A204.1 (cell line): ENCODE measurements at regions not wholly inside any gene's neighbourhood (a gene's known extent, or its start where the extent isn't known, plus 50 kb on each side); places are given as distances from the start of the nearest gene placed in this dataset.
A peak's percentile ranks its signal among the peaks of the same experiment; 100 is the strongest.
"Not testable (repeated sequence)": the region's sequence is repeated elsewhere in the genome, so short reads cannot be mapped to it uniquely, and the experiment has no call there.

Experiments used
- FAIRE-seq: peaks from 2 replicates; lab custom pipeline; 2012; peaks lifted over from hg19 to GRCh38; lab: Jason Lieb, UNC

DNA sequence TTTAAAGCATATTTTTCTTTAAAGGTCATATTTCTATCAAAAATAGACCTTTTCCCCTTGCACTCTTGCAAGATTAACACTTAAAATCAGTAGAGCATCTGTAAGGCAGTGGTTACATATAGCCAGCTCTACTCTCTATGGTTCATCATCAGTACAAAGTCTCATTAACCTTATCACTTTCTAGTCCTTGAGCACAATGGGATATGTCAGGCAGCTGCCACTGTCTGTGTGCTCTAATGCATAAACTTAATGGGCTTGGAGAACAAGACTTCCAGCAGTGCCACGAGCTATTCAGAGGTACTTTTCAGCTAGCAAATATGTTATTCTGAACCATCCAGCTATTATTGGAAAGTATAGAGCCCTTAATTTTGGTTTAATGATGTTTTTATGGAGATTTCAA lies 393.7 kb downstream of the GASK1B start:
- FAIRE-seq, result no peak

DNA sequence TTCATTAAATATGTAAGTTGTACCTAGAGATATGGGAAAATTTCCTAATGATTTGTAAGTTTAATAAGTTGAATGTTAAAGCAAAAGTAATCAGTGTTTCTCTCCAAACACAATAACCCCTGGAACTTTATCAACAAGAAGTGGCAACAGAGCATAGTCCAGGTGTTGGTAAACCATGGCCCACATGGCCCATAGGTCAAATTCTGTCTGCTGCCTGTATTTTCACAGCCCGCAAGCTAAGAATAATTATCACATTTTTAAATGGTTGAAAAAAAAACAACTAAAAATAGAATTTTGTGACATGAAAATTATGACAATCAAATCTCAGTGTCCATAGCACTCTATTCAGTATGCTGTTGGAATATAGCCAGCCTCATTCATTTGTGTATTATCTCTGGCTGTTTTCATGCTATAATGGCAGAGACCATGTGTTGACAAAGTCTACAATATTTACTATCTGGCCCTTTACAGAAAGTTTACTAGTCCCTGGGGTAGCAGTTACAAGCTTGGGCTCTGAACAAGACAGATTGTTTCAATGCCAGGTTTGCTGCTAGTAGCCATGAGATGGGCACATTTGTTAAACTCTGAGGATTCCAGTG lies 395.8 kb downstream of the GASK1B start:
- FAIRE-seq, result no peak

DNA sequence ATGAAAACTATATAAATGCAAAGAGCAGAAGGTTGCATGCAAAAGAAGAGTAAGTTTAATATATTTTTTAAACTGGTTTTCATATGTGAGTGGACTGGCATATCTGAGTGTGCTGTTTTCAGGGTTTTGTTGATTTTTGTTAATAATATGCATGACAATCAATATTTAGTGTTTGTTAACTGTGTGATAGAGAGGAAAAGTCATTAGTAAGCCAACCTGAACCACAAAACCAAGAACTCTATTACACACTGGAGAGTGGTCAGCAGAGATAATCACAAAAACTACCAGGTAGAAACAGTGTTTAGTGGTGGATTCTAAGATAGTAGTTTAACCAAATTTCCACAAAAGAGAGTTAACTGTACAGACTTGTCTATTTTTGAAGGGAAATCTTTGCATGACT lies 396.9 kb downstream of the GASK1B start:
- FAIRE-seq, result no peak

GRCh38 chr4:157772907-157773306 lies 399.9 kb downstream of the GASK1B start:
- FAIRE-seq, result no peak

GRCh38 chr4:157768419-157768818 lies 404.4 kb downstream of the GASK1B start:
- no peak for FAIRE-seq

GRCh38 chr4:157763490-157763889 lies 409.3 kb downstream of the GASK1B start:
- FAIRE-seq, result no peak

GRCh38 chr4:157754410-157754809 lies 418.4 kb downstream of the GASK1B start:
- peak; percentile 97 for FAIRE-seq

DNA sequence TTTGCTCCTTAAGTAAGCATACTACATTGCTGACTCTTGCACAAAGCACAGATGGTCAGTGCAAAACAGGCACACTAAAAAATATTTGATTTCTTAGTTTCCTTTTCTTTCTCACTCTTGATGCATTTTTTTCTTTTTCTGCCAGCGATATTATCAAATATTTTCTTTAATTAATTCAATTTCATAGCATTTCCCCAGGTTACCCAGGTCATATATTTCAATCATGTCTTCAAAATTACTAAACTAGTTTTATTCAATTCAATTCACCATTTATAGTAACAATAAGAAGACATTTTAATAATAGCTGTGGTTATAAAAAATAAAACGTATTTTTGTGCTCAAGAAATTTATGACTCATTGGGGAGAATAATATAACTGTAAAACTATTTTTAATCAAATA lies 421.2 kb downstream of the GASK1B start:
- FAIRE-seq, result no peak

DNA sequence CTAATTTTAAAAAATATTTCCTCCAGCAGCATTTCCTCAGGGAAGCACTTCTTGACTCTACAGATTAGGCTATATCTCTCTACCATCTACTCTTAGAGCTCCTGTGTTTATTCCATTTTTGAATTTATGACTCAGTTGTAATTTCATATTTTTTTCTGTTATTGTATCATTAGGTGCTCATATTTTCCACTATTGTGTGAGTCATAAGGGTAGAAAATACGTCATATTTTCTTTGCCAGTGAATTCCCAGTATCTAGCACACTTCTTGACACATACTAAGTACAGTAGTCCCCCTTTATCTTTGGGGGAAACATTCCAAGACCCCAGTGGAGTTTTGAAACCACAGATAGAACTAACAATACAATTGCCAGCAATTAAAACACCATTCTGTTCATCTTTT lies 431.2 kb downstream of the GASK1B start:
- no peak for FAIRE-seq

DNA sequence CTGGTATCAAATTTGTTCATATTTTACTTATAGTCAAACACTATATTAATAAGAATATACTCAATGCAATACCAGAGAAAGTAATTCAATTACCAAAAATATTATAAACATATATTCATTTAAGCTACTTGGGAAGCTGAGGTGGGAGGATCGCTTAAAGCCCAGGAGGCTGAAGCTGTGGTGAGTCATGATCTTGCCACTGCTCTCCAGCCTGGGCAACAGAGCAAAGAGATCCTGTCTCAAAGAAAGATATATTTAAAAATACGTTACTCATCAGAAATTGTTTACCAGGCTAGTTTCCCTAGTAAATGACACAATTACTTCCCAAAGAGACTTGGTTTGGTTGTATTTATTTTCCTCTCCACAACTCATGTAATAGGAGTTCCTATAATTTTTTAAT lies 433.6 kb downstream of the GASK1B start:
- no peak for FAIRE-seq

GRCh38 chr4:157728215-157728614 lies 444.6 kb downstream of the GASK1B start:
- no peak for FAIRE-seq

DNA sequence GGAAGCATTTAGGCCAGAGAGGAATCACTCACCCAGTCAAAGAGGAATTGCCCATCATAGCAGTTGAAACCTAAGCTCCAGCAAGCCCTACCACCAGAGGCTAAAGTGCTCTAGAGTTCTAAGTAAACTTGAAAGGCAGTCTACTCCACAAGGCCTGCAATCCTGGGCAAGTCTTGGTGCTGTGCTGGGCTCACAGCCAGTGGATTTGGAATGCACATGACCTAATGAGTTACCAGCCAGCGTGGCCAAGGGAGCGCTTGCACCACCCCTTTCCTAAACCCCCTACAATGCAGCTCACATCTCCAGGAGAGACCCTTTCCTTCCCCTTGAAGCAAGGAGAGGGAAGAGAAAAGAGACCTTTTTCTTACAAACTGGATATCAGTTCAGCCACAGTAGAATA lies 445.7 kb downstream of the GASK1B start:
- no peak for FAIRE-seq

- no peak for FAIRE-seq
Observed at GRCh38 chr4:157722146-157722545, 450.7 kb downstream of the GASK1B start.

- no peak for FAIRE-seq
Observed at GRCh38 chr4:157713342-157713741, 459.5 kb downstream of the GASK1B start.

DNA sequence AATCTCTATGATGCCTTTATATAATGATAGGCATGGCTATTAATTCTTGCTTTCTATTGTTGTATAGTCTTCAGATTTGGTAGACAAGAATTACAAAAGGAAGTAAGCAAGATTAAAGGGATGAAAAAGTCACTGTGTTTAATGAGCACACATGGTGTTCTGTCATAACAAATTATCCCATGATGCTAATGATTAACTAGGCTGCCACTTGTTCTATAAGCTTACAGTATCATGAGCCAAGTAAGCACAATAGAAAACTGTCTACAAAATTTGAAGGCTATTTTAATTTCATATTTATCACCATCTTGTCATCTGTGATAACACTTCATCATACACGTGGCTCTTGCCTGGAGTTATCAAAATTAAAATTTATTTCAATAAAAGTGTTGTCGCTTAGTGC lies 466.7 kb downstream of the GASK1B start:
- no peak for FAIRE-seq

- no peak for FAIRE-seq
Observed at GRCh38 chr4:157702831-157703230, 470.0 kb downstream of the GASK1B start.

- no peak for FAIRE-seq
Observed at GRCh38 chr4:157701695-157701994, 471.2 kb downstream of the GASK1B start.

DNA sequence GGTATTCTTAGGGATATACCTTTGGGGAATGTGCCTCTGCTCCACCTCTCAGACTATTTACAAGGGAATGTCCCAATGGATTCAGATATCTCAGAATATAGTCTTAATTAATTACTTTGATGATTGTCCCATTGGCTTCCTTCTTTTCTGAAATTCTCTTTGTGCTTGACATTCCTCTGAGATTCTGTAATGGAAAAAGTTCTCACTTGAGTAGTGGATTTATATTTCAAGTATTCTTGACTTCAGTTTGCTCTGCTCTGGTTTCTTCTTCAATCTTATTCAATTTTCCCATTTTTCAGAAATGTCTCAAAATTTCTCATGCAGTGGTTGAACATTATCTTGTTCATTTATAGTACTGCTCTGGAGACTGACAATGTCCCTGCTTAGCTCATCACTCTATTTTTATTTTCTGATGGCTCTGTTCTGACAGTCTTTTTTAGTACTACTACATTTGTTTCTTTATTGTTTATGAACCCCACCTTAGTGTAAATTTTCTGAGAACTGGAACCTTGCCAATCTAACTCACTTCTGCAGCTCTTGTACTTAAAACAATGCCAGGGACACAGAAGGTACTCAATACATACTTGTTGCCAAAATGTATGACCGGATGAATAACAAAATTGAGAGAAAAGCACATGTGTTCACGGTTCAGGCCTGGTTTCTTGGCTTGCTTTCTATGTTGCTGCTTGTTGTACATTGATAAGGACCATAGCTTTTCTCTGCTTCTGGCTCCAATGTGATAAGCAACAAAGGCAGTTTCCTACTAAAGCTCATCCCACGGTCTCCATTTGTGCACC lies 471.7 kb downstream of the GASK1B start:
- no peak for FAIRE-seq

DNA sequence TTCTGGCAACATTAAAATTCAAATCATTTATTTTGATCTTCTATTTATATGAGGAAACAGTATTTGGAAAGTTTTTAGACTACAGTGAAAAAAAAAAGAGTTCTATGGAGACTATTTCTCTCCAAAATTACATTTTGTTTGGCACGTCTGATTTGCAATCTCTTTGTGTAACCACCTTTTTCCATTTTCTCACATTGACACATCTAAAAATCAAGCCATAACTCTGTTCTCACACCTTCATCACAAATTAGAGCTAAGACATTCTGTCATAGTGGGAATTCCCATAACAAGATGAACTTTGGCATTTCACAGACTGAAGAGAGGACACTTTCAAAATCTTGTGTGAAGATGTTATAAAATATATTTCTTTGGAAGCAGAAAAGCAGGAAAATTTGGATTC lies 468.9 kb downstream of the GRIA2 start:
- FAIRE-seq, result no peak

DNA sequence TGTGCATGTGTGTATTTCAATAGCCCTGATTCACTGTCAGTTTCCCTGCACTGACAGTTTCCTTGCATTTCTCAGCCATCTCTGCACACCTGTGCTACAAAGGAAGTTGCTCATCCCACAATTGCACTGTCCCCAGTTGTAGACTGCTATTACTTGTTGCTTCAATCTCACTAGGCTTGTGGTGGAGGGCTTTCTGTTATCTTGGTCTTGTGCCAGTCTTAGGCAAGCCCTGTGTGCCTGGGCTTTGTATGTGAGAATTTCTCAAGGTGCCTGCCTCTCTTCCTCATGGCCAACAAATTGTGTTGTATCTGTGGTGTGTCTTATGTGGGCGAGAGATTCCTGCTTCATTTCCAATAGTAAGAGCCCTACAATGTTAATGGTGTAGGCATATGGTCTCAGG lies 467.4 kb downstream of the GRIA2 start:
- no peak for FAIRE-seq

DNA sequence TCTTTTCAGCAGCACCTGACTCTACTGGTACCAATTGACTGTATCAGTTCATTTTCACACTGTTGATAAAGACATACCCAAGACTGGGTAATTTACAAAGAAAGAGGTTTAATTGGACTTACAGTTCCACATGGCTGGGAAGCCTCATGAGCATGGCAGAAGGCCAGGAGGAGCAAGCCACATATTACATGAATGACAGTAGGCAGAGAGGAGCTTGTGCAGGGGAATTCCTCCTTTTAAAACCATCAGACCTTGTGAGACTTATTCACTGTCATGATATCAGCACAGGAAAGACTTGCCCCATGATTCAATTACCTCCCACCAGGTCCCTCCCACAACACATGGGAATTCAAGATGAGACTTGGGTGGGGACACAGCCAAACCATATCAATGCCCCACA lies 458.8 kb downstream of the GRIA2 start:
- not testable (repeated sequence) for FAIRE-seq

DNA sequence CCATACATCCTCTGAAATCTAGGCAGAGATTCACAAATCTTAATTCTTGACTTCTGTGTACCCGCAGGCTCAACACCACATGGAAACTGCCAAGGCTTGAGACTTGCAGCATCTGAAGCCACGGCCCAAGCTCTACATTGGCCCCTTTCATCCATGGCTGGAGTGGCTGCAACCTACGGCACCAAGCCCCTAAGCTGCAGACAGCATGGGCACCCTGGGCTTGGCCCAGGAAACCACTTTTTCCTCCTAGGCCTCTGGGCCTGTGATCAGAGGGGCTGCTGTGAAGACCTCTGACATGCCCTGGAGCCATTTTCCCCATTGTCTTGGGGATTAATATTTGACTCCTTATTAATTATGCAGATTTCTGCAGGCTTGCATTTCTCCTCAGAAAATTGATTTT lies 457.9 kb downstream of the GRIA2 start:
- no peak for FAIRE-seq

GRCh38 chr4:157674699-157675098 lies 454.2 kb downstream of the GRIA2 start:
- no peak for FAIRE-seq

GRCh38 chr4:157667836-157668235 lies 447.3 kb downstream of the GRIA2 start:
- FAIRE-seq, result no peak
